ENCODE measurements at regions not wholly inside any gene's neighbourhood (a gene's known extent, or its start where the extent isn't known, plus 50 kb on each side); places are given as distances from the start of the nearest gene placed in this dataset.

DNA sequence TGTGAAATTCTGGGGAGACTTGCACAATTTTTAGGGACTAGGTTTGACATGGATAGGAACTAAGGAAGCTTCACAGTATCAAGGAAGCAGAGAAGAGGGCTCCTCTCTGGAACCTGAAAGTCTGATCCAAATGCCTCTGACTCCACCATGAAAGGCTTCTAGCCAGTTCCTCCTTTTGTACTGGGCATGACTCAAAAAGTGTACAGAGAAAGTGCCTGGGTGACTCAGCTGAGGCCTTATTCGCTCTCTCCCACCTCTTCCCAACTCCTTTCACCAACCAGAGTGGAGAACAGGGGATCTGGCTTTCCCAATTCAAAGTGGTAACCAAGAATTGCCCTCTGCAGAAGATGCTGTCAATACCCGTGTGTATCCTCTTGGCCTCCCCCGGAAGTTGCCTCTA lies 342.9 kb upstream of the PROK2 start:
- peak; percentile 44 for DNase-seq

DNA sequence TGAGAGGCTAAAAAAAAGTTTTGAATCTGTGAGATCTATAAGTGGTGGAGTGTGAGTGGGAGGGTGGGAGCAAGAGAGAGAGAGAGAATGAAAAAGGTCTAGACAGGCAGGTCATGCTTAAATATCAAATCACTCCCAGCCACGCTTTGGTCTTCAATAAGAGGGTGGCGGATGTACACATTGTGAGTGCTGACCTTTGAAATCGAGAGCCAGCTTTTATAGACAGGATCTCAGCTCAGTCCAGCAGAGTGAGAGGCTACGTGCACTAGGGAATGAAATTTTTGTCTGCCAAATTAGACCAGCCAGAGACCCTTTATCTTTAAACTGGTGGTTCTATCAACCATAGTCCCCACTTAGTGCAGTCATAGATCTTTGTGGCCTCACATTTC lies 342.3 kb upstream of the PROK2 start:
- DNase-seq: no peak

DNA sequence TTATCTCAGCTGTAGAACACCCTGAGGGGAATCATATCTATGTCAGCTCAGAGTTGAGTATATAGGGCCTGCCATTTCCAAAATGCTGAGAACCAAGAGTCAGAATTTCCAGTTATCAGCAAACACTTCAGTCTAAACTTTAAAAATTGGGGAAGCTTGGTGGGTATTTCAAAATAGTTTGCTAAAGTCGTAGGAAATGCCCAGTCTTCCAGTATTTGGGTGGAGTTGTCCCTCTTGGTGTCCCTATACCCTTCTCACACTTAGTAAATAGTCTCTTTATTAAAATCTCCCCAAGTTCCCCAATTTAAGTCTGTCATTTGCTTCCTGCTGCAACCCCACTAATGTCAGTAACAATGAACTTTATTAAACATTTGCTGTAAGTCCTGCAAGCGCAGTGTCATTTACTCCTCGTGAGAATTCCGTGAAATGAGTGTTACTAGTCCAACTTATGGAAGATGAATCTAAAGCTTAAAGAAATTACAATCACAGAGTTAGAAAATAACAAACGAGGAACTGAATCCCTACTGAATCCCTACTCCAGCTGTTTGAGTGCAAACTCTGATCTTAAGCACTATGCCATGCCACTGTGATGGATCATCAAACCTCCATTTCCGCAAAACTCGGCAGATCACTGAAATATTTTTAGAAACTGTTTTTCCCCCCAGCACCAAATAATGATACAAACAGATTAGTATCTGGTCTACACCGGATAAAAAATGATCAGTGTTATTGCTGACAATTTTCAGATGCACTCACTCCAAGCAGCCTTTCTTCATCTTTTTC lies 341.7 kb upstream of the PROK2 start:
- DNase-seq: no peak

DNA sequence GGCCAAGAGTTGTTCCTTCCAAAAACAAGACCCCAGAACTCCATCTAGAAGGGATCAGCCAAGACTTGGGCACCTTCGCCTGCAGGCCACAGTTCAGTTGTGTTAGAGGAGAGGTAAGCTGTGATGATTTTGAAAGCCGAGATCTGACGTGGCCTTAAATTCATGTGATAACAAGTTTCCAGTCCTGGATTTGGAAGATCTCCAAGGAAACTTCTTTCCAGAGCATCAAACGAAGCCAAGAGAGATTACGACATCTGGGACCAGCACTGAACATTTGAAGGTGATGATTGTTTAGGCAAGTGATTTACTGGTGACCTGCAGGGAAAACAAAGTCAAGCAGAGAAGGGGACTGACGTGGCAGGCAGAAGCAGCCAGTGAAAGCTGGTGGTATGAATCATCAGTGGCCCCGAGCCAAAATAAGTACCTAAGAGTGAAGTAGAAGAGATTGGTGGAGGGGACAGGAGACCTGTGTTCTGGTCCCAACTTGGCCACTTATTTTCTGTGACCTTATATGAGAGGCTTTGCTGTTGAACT lies 339.0 kb upstream of the PROK2 start:
- peak; percentile 88 for DNase-seq

DNA sequence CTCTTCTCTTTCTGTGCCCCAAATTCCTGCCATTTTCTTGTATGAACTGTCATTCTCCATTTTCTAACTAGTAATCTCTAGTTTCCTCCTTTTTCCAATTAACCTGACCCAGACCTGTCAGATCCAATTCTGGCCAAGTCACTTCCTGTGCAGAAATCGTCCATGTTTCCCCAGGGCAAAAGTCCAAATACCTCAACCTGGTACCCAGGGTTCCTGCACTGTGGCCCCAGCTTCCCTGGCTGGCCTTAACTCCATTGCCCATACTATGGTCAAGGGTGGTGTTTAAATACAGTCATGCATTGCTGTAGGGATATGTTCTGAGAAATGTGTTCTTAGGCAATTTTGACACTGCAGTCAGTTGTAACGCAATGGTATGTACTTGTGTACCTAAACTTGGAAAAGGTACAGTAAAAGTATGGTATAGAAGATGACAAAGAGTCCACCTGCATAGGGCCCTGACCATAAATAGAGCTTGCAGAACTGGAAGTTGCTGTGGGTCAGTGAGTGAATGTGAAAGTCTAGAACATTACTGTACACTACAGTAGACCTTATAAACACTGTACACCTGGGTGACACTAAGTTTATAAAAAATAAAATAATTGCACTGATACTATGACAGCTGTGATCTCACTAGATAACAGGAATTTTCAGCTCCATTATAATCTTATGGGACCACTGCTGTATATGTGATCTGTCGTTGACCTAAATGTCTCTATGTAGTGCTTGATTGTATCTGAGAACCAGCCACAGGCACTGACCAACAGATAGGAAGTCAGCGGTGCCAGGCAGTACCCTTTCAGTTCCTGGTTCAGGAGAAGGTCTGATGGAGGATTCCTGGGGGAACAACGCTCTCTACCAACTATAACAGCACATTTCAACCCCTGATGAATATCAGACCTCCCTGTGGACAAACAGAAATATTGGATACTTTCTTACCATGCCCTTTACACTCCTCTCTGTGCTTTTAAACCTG lies 336.1 kb upstream of the PROK2 start:
- no peak for DNase-seq

DNA sequence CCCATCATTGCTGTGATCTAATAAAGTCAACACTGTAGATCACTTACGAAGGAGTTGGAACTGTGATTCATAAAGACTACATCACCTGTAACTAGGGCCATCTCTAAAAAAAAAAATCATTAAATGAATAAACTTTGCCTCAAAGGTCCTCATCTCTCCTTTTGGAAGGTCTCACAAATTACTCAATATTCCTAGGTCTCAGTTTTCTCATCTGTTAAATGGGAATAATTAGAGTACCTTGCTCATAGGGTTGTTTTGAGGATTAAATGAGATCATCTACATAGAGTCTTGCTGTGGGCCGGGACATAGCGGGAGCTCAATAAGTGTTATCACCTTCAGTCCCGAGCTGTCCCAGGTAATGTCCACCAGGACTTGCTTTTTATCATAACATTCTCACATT lies 335.1 kb upstream of the PROK2 start:
- DNase-seq: no peak

DNA sequence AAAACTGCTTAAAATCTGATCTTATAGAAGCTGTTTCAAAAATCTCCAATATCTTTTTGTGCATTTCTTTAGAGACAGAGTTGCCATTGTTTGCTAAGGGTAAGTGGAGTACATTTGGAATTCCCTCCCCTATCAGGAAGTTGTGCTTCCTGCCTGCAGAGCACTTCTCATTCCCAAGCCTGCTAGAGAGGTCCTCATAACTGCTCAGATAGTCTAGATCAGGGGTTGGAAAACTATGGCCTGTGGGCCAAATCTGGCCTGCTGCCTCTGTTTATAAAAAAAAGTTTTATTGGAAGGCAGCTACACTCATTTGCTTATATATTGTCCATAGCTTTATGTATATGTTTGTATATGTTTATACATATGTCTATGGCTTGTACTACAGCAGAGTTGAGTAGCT lies 333.7 kb upstream of the PROK2 start:
- DNase-seq: peak; percentile 46

DNA sequence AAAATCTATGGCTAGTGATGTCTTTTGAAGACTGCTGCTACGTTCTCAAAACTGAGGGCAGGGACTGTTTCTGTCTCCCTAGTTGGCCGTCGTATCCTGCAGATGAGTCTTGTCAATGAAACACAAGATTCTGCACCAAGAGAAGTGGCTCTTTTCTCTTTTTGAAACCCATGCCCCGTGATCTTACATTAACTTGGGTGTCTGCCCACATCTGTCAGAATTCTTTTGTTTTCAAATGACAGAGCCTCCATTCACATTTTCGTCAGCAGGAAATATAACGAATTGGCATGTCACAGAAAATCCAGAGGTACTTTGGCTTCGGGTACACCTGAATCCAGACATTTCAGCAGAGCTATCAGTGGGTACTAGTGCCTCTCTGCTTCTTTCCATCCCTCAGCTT lies 331.3 kb upstream of the PROK2 start:
- DNase-seq: no peak

DNA sequence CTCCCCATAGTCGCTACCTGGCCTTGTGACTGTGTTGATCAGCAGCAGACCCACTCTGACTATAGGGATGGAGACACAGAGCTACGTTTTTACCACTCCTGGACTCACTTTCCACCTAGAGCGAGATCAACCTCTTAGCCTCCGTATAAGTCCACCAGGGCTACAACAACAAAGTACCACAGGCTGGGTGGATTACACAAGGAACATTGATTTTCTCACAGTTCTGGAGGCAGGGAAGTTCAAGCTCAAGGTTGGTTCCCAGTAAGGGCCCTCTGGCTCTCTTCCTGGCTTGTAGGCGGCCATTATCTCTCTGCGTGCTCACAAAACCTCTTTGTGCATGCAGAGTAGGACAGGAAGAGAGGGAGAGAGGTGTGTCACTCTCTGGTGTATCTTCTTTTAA lies 330.4 kb upstream of the PROK2 start:
- no peak for DNase-seq

DNA sequence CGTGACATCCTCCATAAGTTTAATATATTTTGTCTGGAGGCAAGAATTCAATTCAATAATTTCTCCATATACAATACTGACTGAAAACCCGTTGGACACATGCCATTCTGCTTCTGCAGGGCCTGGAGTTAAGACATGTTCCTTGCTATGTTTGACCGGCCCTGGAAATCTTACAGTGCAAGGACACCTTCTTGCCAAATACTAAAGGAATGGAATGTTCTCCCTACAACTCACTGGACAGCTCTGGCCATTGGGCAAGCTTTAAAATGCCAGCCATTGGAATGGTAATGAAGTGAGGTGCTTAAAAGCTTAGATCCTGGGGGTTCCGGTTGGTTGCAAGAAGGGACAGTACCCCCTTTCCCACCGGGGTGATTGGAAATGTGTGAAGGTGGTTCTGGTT lies 329.8 kb upstream of the PROK2 start:
- no peak for DNase-seq

DNA sequence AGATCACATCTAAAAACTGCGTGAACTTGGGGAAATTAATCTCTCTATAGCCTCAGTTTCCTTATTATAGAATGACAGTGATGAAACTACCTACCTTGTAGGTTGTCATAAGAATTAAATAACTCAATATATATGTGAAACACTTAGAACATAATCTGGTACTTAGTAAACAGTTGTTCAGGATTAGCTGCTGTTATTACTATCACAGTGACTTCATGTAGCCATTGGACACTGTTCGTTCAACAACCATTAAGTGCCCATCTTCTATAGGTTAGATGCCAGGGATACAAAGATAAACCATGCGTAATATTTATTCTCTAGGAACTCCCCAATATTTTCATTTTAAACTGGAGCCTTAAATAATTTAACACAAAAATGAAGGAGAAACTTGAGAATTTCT lies 329.0 kb upstream of the PROK2 start:
- no peak for DNase-seq

DNA sequence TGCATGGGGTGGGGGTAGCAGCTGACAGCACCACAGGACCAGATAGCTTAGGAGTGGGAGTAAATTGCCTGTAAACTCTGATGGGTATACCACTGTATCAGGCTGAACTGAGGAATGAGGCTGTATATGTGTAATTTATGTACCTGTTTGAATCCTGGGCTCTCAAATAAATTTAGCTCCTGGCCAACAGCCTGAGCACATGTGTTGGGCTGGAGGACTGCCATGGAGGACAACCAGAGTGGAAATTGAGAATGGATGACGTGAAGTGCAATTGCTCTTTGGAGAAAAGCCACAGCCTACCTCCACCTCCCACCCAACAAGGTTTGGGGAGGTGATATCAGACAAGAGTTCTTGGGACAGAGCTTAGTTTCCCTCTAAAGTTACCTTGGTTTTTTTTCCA lies 328.6 kb upstream of the PROK2 start:
- no peak for DNase-seq

DNA sequence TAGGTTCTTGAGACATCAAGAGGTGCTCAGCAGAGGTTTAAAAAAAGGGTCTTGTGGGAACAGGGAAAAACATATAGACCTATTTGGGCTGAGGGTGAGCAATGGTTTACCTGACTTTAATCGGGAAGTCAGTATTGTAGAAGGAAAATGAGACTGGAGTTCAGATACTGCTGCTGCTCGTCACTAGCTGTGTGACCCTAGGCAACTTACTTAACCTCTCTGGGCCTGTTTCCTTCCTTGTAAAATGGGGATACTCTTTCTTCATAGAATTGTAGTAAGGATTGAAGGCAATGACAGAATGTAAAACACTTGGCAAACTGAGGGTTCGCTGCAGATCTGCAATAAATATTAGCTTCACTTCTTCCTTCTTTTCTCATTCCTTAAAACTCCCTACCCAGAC lies 327.5 kb upstream of the PROK2 start:
- DNase-seq: no peak

DNA sequence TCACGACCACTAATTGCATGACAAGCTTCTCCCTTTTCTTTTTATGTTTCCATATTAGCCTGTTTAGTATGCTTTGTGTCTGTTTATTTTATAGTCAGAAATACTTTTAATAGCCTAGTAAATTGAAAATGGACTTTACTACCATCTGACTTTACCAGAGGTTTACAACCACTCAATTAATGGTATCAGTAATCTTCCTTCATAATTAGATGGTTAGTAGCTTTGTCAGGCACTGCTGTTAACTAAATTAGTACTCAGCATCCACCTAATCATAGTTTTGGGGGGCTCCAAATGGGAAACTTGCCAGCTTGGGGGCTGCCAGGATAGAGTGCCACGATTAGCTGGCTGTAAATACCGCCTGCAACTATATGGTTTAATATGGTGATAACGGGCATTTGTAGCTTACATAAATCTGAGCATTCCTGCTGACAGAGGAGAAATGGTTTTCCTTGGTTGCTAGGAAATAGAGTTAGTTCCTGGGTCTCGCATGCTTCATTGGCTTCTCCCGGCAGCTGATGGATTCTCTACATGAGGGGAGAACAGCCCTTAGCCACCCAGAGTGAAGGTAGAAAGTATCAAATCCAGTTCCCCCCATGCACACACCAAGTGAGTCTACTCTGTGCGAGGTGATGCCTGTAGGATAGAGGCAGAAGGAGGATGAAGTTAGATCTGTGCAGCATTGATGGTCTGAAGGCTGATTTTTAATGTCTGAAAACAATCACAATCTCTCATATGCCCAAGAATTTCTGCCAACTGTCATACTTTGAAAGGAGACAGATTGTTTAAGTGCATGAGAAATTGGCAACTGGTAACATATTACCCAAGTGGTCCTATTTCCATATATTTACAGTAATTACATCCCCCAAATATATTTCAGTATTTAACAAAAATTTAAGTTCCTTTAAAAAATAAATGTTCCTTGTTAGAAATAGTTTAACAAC lies 326.6 kb upstream of the PROK2 start:
- DNase-seq: no peak

DNA sequence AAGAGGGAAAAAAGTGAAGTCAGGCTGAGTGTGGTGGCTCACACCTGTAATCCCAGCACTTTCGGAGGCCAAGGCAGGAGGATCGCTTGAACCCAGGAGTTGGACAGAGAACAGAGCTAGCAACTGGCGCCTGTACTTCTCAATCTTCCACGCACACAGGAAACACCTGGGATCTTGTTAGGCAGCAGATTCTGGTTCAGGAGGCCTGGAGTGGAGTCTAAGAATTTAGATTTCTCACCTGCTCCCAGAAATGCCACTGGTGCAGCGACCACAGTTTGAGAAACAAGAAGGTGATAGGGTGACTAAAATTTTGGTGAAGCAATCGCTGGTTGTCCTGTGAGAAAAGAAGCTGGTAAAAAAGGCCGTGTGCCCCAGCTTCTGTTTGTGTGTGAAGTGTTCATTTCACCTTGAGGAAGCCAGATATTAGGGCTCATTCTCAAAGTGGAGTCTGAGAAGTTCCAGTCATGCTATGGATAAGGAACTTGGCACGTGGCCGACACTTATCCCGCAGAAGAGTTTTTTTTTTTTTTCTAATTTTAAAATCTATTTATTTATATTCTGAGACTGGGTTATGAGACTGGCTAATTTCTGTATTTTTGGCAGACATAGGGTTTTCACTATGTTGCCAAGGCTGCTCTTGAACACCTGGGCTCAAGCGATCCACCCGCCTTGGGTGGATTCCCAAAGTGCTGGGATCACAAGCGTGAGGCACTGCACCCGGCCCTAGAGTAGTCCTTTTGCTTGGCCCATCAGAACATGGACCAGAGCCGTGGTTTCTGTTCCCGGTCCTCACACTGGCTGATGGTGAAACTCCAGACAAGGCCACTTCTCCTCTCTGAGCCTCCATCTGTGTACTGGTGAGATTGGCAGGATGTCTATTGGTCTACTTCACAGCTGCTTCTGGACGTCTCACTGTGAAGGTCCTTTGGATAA lies 324.6 kb upstream of the PROK2 start:
- no peak for DNase-seq

DNA sequence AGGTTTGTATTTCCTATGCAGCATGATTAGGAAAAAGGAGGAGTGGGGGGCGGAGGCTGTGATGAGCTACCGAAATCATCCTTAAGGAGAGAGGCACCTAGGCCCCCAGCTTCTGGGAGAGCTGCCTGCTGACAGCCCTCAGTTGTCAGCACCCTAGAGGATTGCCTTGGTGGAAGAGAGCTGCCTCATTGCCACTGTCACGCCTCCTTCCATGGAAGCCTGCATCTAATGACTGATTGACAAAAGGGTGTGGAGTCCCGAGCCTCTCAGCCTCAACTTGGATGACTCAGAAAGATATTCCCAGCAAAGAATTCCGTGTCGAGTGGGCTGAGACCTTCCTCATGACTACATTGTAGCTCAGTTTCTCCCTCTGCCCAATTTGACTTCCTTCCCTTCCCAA lies 320.4 kb upstream of the PROK2 start:
- DNase-seq: no peak

DNA sequence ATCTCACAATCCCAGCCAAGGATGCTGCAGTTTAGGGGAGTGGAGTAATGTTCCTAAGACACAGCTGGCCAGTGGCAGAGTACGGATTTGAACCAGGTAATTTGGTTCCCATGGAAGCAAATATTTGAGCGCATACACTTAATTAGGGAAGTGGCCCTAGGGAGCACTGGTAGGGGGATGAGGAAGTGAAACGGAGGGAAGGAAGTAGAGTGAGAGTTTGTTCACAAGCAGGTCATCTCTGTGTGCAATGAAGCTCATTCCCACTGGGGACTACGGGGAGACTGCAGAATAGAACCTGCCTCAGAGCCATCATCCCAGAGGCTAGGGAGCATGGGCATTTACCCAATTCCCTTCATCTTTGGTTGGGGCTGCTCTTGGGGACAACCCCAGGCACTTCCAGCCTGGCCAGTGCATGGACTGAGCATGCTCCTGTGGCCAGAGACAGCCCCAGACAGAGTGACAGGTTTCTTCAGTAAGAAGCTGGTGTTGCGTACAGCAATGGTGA lies 317.2 kb upstream of the PROK2 start:
- DNase-seq: no peak

DNA sequence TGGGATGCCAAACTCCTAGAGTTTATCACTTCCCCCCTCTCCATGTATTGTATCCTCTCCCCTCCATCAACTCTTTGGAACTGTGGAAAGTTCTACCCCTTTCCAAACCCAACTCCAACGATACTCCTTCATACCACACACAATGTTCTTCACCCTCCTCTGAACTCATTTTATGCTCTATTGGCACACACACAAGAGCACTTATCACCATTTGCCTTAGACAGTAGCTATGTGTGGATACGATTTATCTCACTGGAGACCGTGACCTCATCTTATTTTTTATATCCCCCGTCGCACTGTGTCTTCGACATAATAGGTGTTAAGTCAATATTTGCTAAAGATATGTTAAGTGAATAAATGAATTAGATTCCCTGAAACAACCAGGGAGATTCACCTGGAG lies 316.5 kb upstream of the PROK2 start:
- DNase-seq: no peak

DNA sequence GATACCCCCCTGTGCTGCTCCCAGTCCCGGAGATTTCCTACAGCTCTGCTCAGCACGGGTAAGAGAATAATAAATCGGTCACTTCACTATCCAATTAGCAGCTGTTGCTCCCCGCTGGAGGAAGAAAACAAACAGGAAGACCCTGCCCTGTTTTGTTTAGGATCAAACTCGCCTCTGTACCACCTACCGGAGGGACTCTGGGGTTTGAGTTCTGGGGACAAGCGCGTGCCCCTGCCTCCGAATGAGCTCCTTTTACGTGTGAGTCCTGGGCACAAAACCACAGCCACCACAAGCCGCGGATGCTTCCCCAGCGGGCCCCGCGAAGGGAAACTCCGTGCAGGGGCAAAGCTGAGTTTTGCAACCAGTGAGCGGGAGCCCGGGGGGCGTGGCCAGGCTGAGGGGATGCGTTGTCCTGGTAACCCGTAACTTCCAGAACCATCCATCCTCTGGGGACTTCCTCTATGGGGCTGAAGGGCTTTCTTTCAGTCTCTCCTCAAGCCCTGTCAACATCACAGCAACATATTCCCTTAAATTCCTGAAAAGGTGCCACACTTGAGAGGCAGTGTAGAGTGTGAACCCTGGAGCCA lies 315.7 kb upstream of the PROK2 start:
- peak; percentile 16 for DNase-seq

DNA sequence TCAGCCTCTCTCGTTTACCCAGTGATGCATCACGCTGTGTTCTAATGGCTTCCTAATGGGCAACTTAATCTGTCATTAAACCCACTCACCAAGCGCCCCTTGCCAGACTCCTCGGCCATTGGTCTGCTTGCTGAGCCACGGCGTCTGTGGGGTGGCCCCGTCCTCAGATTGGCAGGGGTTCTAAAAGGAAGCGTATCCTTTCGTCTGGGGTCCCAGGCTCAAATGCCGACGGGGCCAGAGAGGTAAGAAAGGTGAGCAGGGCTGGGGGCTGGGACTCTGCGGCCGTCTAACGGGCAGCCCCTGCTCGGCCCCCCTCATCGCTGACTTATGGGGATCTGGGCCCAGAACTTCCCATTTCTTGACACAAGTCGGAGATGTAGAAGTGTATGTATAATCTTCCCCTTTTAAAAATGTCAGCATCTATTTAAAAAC lies 315.1 kb upstream of the PROK2 start:
- no peak for DNase-seq

Measured in dermis blood vessel endothelial cell (primary cell).